ENCODE measurements at regions not wholly inside any gene's neighbourhood (a gene's known extent, or its start where the extent isn't known, plus 50 kb on each side); places are given as distances from the start of the nearest gene placed in this dataset.

- TF ChIP-seq CTCF (IDR thresholded peaks at IDR 0.05; ENCODE audit: poor library complexity, severe bottlenecking) (no peak), POLR2AphosphoS5 (IDR thresholded peaks at IDR 0.05) (no peak), REST (IDR thresholded peaks at IDR 0.05; ENCODE audit: borderline replicate concordance) (no peak), EZH2 (IDR thresholded peaks at IDR 0.05; ENCODE audit: borderline replicate concordance, insufficient read depth, low read length, poor library complexity, severe bottlenecking) (no peak), EP300 (conservative IDR thresholded peaks at IDR 0.05; ENCODE audit: poor library complexity, severe bottlenecking) (no peak), TAF1 (IDR thresholded peaks at IDR 0.05; ENCODE audit: low read depth) (no peak), SMC3 (conservative IDR thresholded peaks at IDR 0.05; ENCODE audit: poor library complexity) (no peak), RAD21 (conservative IDR thresholded peaks at IDR 0.05) (no peak)
These were observed 1486.3 kb downstream of the BRINP3 start for GRCh38 chr1:188991221-188991930.
